NCI-H1105 treated with DMSO at 0.1 percent for 48 hours (cell line): ENCODE measurements at regions not wholly inside any gene's neighbourhood (a gene's known extent, or its start where the extent isn't known, plus 50 kb on each side); places are given as distances from the start of the nearest gene placed in this dataset.
"Not testable (repeated sequence)": the region's sequence is repeated elsewhere in the genome, so short reads cannot be mapped to it uniquely, and the experiment has no call there.

Experiments used
- DNase-seq: peaks from one replicate; lab custom pipeline; 2025; lab: John Stamatoyannopoulos, UW

DNA sequence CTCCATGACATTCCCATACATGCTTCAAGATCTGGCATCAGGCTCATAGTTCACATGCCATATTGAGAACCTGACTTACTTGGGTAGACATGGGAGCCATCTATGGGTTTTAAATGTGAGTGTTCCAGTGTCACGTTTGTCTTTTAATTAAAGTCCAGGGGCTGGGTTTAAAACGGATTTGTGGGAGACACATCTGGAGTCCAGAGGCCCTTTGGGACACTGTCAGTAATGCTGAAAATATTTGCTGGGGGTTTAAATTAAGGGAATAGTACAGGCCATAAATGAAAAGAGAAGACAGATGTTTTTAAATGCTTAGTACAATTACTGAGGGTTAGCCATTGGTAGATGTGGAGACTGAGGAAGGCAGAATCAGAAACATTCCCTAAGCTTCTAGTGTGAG, 478.0 kb downstream of the PID1 start:
- DNase-seq, result no peak

DNA sequence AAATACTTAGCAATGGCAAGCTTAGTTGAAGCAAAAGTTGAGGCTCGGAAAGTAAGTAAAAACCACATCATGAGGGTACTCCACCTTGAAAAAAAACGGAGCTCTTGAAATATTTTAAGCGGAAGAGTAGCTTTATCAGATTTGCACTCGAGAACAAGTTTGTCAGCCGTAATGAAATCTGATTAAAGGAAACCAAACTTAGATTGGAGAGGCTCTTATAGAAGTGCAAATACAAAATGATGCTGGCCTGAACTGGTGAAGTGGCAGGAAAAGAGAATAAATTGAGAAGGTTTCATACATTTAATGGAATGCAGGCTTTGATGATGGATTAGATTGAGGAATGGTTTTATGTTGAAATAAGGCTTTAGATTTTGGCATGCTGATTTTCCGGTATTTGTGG, 484.2 kb downstream of the PID1 start:
- DNase-seq, result no peak

DNA sequence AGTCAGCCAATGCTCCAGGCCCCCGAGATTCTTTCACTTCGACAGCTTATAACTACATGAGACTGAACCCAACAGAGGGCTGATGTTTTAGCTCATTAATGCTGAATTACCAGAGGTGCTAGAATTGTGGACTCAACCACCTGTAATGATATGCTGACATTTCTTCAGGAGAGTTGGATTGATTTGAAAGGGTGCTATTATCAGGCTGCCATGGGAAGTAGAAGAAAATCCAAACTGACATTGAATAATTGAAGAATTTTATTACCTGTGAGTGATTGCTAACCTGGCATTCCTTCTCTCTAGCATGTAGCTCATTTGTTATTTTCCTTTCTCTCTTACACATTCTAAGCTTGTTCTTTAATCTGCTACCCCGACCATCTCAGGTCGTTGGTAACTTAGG, 488.8 kb downstream of the PID1 start:
- no peak for DNase-seq

DNA sequence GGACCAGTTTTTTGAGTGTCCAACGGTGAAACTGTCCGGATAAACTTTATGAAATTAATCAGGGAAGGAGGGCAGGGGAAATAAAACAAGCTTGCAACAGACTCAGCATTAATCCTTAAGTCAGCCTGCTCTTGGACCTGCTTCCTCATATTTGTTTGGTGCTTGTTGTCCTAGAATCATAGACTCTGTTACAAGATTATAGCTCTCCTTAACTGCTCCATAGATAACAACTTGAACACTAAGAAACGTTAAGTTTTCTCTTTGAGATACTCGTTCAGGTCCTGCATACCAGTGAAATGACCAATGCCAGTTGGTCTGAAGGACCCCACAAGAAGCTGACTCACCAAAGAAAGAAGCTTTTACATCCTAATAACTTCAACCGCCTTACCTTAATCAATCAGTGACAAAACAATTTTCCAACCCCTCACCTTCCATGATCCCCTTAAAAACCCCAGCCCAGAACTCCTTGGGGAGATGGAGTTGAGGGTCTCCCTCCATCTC, 493.2 kb downstream of the PID1 start:
- DNase-seq, result no peak

DNA sequence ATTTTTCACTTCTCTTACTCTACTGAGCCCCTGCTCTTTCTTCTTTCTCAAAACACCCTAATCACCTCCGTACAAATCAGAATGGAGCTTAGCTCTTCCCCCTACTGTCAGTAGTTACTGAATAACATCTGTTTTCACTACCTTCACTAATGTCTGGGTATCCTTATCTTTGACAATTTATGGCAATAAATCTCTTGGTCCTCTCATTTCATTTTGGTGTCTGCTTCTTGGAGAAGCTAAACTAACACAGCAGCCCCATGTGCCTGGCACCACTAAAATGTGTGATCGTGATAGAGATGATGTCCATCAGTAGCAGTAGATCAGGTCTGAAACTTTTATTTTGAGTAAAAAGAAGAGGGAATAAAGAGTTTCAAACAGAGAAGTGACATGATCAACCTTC, 496.5 kb downstream of the PID1 start:
- DNase-seq, result no peak

DNA sequence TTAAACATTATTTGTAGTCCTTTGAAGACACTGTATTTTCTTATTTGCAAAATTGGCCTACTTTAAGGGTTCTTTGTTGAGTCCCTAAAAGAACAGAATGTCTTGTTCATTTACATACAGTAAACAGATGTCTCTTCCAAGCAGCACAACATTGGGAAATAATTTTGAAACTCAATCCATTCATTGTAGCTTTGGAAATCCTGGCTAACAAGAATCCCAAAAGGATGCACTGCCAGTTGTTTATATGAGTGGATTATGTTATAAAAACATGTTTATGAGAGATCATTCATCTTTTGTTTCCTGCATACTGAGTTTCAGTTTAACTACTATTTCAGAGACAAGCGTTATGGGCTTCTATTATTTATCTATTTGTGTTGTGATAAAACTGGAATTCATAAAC, 499.3 kb downstream of the PID1 start:
- no peak for DNase-seq

DNA sequence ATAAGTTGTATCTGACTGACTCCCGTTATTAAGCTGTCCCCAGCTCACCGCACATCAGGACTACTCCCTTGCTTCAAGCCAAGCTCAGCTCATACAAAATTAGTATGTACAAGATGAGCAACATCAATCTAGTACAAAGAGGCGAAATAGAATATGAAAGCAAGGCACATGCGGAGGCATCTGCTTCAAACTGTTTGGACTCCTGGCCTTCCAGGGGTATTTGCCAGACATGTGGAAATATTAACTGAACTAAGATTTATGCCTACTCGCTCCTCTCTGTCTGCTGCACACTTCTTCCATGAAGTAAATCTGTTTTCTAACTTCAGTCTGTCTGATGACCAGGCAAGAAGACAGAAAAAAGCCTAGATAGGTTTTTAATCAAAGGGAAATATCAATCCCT, 499.8 kb downstream of the PID1 start:
- DNase-seq, result no peak

DNA sequence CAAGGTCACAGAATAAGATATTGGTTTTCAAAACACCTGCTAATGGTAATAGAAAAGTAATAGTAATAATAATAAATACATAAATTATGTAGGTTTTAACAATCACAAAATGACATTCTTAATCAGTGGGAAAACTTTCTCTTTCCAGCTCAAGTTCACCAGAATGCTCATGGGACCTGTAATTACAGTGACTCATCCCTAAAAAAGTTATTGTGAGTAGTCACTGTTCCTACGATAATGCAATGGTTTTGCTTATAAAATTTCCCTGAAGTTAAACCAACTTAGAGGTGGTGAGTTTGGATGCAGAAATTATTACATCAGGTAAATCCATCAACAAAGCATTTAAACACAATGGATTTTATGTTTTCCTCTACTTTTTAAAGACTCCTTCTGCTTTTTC, 502.3 kb downstream of the PID1 start:
- no peak for DNase-seq

DNA sequence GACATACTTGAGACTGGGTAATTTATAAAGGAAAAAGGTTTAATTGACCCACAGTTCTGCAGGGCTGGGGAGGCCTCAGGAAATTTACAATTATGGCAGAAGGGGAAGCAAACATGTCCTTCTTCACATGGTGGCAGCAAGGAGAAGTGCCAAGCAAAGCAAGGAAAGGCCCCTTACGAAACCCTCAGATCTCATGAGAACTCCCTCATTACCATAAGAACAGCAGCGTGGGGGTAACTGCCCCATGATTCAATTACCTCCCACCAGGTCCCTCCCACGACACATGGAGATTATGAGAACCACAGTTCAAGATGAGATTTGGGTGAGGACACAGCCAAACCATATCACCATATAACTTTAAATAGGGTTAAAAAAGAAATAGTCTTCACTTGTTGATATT, 502.9 kb downstream of the PID1 start:
- DNase-seq, result not testable (repeated sequence)

DNA sequence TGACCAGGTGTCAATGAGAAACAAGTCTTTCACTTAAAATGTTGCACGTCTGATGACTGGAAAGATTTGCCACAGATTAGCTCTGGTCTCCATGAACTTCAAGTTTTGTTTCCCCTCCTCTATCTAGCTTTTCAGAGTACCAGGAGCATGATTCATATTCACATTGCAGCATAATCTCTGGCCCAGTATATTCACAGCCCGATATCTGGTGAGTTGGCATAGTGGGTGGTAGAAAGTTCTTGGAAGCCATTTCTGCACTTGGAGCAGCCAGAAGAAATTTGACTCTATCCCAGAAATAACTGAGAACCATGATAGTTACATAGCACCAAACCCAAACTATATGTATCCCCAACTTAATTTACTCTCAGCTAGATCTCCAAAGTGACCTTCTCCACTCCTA, 503.9 kb downstream of the PID1 start:
- DNase-seq, result no peak

DNA sequence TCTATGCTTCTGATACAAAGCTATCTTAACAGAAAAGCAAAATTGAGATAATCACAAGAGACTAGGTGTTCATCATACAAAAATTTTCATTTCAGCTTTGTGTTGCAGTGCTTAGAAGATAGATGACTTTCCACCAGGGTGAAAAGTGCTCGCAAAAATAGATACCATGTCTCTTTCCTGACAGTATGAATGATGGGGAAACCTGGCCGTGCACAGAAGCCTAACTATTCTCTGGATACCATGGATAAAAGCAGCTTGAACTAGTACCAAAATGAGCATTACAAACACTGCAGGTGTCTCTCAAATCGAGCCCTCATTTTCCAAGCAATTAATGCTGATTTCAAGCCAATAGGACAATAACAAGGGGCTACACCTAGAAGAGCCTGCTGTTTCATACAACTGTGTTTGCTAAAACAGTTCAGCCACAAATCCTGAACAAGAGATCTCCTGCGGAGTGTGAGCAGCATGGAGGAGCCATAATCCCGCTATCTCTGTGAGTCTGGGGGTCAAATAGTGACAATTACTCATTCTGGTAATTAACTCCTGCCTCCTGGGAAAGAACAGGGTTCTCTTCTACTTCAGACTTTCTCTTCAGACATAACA, 507.6 kb downstream of the PID1 start:
- no peak for DNase-seq

DNA sequence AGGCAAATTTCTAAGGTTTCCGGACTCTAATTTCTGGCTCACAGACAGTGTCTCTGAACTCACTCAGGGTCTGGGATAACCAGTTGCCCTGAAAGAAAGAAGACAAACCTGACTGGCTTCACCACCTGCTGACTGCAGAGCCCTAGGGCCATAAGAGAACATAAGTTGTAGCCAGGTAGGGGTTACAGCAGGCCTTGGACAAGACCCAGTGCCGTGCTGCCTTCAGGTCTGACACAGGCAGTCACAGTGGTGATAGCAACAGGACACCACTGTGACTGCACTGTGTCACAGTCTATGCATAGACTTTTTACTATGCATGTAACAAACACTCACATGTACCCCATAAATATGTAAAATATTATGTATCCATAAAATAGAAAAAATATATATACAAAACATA, 508.5 kb downstream of the PID1 start:
- no peak for DNase-seq

DNA sequence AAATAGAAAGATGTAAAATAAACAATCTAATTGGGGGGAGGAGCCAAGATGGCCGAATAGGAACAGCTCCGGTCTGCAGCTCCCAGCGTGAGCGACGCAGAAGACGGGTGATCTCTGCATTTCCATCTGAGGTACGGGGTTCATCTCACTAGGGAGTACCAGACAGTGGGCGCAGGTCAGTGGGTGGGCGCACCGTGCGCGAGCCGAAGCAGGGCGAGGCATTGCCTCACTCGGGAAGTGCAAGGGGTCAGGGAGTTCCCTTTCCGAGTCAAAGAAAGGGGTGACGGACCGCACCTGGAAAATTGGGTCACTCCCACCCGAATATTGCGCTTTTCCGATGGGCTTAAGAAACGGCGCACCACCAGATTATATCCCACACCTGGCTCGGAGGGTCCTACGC, 515.4 kb downstream of the PID1 start:
- DNase-seq, result not testable (repeated sequence)

DNA sequence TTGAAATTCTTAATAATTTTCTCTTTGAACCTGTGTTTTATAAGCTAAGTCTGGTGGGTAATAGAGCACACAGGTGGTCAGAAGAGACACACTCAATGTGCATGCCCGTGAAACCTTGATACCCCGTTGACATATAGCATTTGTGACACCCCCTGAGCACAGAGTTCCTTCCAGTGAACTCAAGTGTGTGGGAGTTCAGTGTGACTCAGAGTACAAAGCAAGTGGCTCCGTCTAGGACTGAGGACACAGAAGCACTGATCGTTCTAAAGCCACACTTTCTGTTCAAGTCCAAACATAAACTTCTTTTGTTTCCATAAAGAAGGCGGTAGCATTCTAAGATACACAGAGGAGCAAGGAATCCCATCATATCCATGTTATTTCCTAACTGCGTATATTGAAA, 523.6 kb downstream of the PID1 start:
- DNase-seq, result no peak

DNA sequence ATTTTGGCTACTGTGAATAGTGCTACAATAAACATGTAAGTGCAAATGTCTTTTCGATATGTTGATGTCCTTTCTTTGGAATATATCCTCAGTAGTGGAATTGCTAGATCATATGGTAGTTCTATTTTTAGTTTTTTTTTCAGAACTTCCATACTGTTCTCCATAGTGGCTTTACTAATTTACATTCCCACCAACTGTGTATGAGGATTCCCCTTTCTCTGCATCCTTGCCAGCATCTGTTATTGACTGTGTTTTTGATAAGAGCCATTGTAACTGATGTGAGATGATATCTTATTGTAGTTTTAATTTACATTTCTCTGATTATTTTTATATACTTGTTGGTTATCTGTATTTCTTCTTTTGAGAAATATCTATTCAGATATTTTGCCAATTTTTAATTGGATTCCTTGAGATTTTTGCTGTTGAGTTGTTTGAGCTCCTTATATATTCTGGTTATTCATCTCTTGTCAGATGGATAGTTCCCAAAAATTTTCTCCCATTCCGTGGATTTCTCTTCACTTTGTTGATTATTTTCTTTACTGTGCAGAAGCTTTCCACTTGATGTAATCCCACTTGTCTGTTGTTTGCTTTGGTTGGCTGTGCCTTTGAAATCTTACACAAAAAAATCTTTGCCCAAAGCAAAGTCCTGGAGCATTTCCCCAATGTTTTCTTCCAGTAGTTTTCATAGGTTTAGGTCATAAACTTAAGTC, 532.3 kb downstream of the PID1 start:
- DNase-seq, result no peak

DNA sequence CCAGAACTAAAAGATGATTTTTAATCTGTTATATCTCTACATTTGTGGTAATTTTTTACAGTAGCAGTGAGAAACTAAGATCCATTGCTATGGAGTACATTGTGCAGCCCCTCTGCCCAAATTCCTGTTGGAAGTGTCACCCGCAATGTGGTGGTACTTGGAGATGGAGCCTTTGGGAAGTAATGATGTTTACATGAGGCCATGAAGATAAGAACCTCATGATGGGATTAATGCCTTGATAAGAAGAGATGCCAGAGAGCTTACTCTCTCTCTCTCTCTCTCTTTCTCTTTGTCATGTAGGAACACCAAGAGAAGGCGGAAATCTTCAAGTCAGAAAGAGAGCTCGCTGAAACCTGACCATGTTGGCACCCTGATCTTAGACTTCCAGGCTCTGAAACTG, 535.4 kb downstream of the PID1 start:
- DNase-seq, result no peak

DNA sequence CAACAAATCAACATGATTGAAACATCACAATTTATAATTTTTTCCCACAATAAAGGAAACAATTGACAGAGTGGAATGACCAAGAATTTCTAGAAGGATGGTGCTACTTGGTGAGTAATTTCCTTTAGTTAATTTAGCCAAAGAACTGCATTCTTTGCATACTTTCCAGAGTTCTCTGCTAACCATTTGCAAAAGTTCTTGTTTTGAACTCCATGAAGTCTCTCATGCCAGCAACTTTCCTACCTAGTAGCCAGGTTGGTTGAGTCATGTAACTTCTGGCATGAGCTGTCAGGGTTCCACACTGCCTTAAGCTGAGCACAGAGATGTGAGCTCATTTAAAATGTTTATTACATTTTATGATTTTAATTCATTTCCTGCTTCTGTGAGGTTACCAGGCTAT, 539.6 kb downstream of the PID1 start:
- no peak for DNase-seq

DNA sequence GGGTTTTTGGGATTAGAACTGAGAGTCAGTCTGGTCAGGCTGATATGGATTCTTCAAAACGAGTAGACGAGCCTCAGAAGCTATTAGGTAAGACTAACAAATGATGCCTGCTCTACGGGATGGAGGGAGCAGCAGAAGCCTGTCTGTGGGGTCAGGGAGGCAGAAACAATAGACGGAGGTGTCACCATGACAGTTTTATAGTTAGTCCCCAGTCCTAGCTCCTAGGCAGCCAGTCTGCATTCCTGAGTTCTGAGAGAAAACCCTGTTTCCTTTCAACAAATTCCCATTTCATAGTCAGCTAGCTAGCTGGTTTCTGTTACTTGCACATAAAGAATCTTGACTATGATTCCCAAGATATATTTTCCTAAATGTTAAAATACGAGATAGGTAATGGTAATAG, 542.1 kb downstream of the PID1 start:
- no peak for DNase-seq

DNA sequence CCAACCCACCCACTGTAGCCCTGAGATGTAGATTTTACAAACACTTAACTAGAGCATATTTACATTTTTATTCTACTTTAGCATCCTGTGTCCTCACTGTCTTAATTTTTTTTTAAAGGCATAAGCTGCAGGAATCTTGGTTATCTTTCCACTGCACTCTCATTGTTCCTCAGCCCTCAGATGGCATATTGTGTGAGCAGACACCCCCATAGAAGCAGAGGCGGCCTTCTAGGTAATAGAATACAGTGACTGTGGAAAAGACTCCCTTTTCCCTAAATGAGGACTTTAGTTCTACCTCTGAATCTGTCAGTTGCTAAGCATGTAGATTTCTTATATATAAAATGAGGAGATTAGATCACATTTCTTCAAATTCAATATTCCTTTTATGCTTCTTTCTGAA, 543.5 kb upstream of the SPHKAP start:
- DNase-seq, result no peak

DNA sequence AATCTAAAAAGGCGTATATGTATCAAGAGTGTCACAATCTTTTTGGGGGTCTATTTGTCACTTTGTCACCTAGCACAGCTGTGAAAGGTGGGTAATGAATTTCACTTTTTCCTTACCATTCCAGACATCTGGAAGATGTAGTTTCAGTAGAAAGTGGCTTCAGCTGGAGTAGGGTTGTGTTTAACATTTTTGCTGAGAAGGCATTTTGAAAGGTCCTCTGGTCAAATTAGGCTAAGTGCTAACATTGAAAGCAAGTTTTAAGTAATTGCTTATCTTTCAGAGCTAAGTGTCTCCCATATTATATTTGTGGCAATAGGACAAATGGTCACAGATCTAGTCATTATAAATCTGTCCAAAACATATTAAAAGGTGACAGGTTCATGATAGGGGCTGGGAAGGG, 542.1 kb upstream of the SPHKAP start:
- no peak for DNase-seq

DNA sequence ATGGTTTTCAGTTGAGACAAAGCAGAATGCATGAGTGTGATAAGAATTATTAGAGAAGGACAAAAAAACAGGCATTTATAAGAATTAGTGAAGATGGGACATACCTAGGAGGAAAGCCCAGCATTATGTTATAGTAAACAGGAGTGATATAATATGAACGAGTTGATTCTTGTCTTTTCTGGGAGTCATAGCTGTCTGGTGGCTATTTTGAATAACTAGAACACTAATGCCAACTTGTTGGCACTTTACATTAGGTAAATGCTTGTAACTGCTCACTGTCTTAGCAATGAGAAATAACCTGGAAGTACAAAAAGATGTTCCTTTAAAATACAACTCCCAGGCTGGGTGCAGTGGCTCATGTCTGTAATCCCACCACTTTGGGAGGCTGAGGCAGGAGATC, 540.8 kb upstream of the SPHKAP start:
- DNase-seq, result no peak

DNA sequence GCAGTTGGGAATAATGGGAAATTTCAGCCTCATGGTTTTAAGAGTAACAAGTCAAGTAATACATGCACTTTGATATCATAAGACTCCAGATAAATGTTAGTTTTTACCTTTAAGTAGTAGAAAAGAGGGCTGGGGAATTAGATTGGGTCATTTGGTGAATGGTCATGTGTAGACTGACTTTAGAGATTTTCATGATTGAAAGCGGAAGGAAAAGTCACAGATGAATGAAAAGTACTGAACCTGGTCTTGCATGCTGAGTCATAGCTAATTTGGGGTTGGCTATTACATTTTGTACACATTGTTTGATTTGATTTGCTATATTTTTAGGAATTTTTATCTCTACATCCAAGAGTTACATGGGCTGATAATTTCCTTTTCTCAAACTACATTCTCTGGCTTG, 539.4 kb upstream of the SPHKAP start:
- no peak for DNase-seq

DNA sequence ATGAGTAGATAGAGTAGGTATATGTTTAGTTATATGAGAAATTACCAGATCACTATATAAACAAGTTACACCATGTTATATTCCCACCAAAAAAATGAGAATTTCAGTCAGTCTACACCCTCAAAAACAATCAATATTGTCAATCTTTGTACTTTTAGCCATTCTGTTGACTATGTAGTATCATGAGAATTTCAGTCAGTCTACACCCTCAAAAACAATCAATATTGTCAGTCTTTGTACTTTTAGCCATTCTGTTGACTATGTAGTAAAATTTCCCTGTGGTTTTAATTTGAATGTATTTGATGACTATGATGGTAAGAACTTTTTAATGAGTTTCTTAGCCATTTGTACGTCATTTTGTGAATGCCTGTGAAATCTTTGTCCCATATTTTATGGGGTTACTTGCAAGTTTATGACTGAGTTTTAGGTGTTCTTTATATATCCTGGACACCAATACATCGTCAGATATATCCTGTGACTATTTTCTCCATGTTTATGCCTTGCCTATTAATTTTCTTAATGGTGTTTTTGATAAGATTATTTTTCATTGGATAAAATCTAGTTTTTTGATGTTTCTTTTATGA, 528.4 kb upstream of the SPHKAP start:
- no peak for DNase-seq

DNA sequence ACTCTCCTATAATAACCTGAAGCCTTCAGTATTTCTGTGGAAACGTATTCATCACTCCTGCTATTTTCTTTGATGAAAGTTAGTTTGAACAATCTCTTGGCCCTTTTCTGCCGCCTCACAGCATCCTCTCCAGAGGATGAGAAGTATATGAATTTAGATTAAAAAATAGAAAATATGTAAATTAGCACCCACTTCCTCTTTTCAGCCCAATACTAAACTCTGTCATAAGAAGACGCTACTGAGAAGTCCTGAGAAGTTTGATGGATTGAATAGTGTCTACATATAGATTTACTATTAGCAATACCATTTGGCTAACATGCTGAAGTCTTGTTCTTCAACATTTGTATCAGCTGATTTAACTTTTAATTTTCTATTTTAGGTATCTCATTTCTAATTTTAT, 526.4 kb upstream of the SPHKAP start:
- no peak for DNase-seq
